ENCODE measurements at regions not wholly inside any gene's neighbourhood (a gene's known extent, or its start where the extent isn't known, plus 50 kb on each side); places are given as distances from the start of the nearest gene placed in this dataset.

GRCh38 chr9:106560540-106560939 is 302.4 kb upstream of the ZNF462 start:
- ATAC-seq (no peak), DNase-seq (ENCODE audit: low spot score) (no peak)
- Mint-ChIP-seq H3K36me3 (peaks cover 3% of the 10 kb centered on the region; the same call in 1 of the 2 replicates), H3K4me3 (no peak overlapping the region), H3K9me3 (peaks cover 17% of the 10 kb centered on the region), H3K4me1 (0 out of 2 replicates have a peak, but pooled peaks cover 5% of the 10 kb centered on the region), H3K27me3 (ENCODE audit: low read depth) (no peaks in the 10 kb centered on the region), H3K27ac (no peak overlapping the region)
- POLR2A ChIA-PET = no interaction called here
- CTCF ChIA-PET = no interaction called here
- no peak for TF ChIP-seq ZNF317 (CRISPR knock-in tag; IDR thresholded peaks at IDR 0.05; ENCODE audit: borderline replicate concordance, low read depth)

GRCh38 chr9:106575823-106576222 is 287.1 kb upstream of the ZNF462 start:
- Mint-ChIP-seq H3K27me3 (ENCODE audit: low read depth) (peaks cover 2% of the 10 kb centered on the region; the same call in 1 of the 2 replicates), H3K27ac (no peak overlapping the region), H3K4me1 (no peaks in the 10 kb centered on the region), H3K9me3 (peaks cover 21% of the 10 kb centered on the region), H3K36me3 (peaks cover 7% of the 10 kb centered on the region), H3K4me3 (no peak overlapping the region)
- CTCF ChIA-PET = no interaction called here
- ATAC-seq (no peak), DNase-seq (ENCODE audit: low spot score) (no peak)
- POLR2A ChIA-PET = no interaction called here
- no peak for TF ChIP-seq ATF3 (CRISPR knock-in tag; conservative IDR thresholded peaks at IDR 0.05)
- TF ChIP-seq ELF4 (CRISPR knock-in tag; IDR thresholded peaks at IDR 0.05; ENCODE audit: low read depth) = no peak
- TF ChIP-seq FOXJ3 (CRISPR knock-in tag; IDR thresholded peaks at IDR 0.05; ENCODE audit: borderline replicate concordance) = no peak
- TF ChIP-seq CBFB (CRISPR knock-in tag; IDR thresholded peaks at IDR 0.05; ENCODE audit: low read depth) = no peak
- no peak for TF ChIP-seq HMGA2 (CRISPR knock-in tag; IDR thresholded peaks at IDR 0.05)
- no peak for TF ChIP-seq ZNF423 (CRISPR knock-in tag; IDR thresholded peaks at IDR 0.05)
- TF ChIP-seq GRHL2 (CRISPR knock-in tag; IDR thresholded peaks at IDR 0.05; ENCODE audit: insufficient replicate concordance, severe bottlenecking) = no peak

GRCh38 chr9:106576232-106576760 is 286.7 kb upstream of the ZNF462 start:
- Mint-ChIP-seq H3K9me3 (peaks cover 17% of the 10 kb centered on the region), H3K27me3 (ENCODE audit: low read depth) (peaks cover 2% of the 10 kb centered on the region; the same call in 1 of the 2 replicates), H3K4me1 (no peaks in the 10 kb centered on the region), H3K36me3 (peaks cover 3% of the 10 kb centered on the region; the same call in 1 of the 2 replicates), H3K4me3 (no peak overlapping the region), H3K27ac (no peak overlapping the region)
- ATAC-seq (no peak), DNase-seq (ENCODE audit: low spot score) (no peak)
- no peak for TF ChIP-seq NR2C2 (CRISPR knock-in tag; IDR thresholded peaks at IDR 0.05)
- TF ChIP-seq GRHL2 (CRISPR knock-in tag; IDR thresholded peaks at IDR 0.05; ENCODE audit: insufficient replicate concordance, severe bottlenecking) = no peak
- no peak for TF ChIP-seq SP1 (CRISPR knock-in tag; conservative IDR thresholded peaks at IDR 0.05)
- no peak for TF ChIP-seq PRRX2 (CRISPR knock-in tag; IDR thresholded peaks at IDR 0.05)
- ChIA-PET POLR2A (no interaction called here), CTCF (no interaction called here)

GRCh38 chr9:106577121-106577520 is 285.8 kb upstream of the ZNF462 start:
- Mint-ChIP-seq H3K27ac (no peak overlapping the region), H3K4me1 (no peaks in the 10 kb centered on the region), H3K36me3 (no peaks in the 10 kb centered on the region), H3K27me3 (ENCODE audit: low read depth) (peaks cover 2% of the 10 kb centered on the region; the same call in 1 of the 2 replicates), H3K9me3 (peaks cover 10% of the 10 kb centered on the region), H3K4me3 (no peak overlapping the region)
- ATAC-seq (no peak), DNase-seq (ENCODE audit: low spot score) (no peak)
- ChIA-PET POLR2A (no interaction called here), CTCF (no interaction called here)
- TF ChIP-seq PRRX2 (CRISPR knock-in tag; IDR thresholded peaks at IDR 0.05) = no peak
- no peak for TF ChIP-seq TP53 (CRISPR knock-in tag; IDR thresholded peaks at IDR 0.05)
- TF ChIP-seq SP1 (CRISPR knock-in tag; conservative IDR thresholded peaks at IDR 0.05) = no peak
- TF ChIP-seq ZNF532 (CRISPR knock-in tag; IDR thresholded peaks at IDR 0.05; ENCODE audit: borderline replicate concordance) = no peak
- TF ChIP-seq ATF3 (CRISPR knock-in tag; conservative IDR thresholded peaks at IDR 0.05) = no peak
- TF ChIP-seq FOXP4 (CRISPR knock-in tag; IDR thresholded peaks at IDR 0.05) = no peak
- TF ChIP-seq STAT6 (CRISPR knock-in tag; conservative IDR thresholded peaks at IDR 0.05; ENCODE audit: low read depth) = no peak
- TF ChIP-seq GTF2I (CRISPR knock-in tag; conservative IDR thresholded peaks at IDR 0.05) = no peak
- no peak for TF ChIP-seq GABPB1 (CRISPR knock-in tag; IDR thresholded peaks at IDR 0.05)

Data from WTC11 (cell line).